Panc1 (cell line): ENCODE measurements at regions not wholly inside any gene's neighbourhood (a gene's known extent, or its start where the extent isn't known, plus 50 kb on each side); places are given as distances from the start of the nearest gene placed in this dataset.

Experiments
- ATAC-seq: fragments of 200-7000 bp; cut with Tn5 transposase; 2 replicates; pipeline ENCODE4 v1.9.1; 2020; ENCODE audit warnings: mild to moderate bottlenecking, moderate library complexity
- BruUV-seq: library from RNA; stranded (reverse); fragments of 400-500 nt; replicated peaks from 2 replicates; lab custom pipeline; 2021; lab: Mats Ljungman, UMichigan
- CTCF ChIA-PET: fragments of 300-600 bp; sonication (Branson Sonifier 250); formaldehyde crosslinking; loops from one replicate; lab custom pipeline; 2022; ENCODE audit warnings: antibody characterized with exemption; lab: Charles Lee
- POLR2A ChIA-PET: fragments of 300-600 bp; sonication (Branson Sonifier 250); formaldehyde crosslinking; loops from one replicate; lab custom pipeline; 2022; ENCODE audit warnings: antibody characterized with exemption; lab: Charles Lee
- DNase-seq: peaks from one replicate; pipeline ENCODE4 v3.0.0-alpha.2; 2010; ENCODE audit warnings: low read depth, low spot score
- H3K27ac ChIP-seq: 2 replicates; pipeline ENCODE4 v1.5.1; 2011; ENCODE audit warnings: mild to moderate bottlenecking, low read length, inconsistent platforms
- H3K27me3 ChIP-seq: fragments of 200-500 bp; sonication (Bioruptor generic); 2 replicates; pipeline ENCODE4 v1.6.0; 2014; ENCODE audit warnings: low read length, inconsistent platforms; ENCODE audit not compliant: control insufficient read depth, insufficient read depth
- H3K36me3 ChIP-seq: fragments of 200-500 bp; sonication (Bioruptor generic); 2 replicates; pipeline ENCODE4 v1.5.1; 2014; ENCODE audit warnings: inconsistent platforms, mild to moderate bottlenecking, low read length, moderate library complexity; ENCODE audit not compliant: control insufficient read depth, insufficient read depth
- H3K4me1 ChIP-seq: 2 replicates; pipeline ENCODE4 v1.5.1; 2011; ENCODE audit warnings: inconsistent platforms, mild to moderate bottlenecking, low read length, moderate library complexity; ENCODE audit not compliant: control insufficient read depth, insufficient read depth
- H3K4me3 ChIP-seq, 2 experiments: 2 replicates each; pipeline ENCODE4 v1.5.1; 2011 to 2012; ENCODE audit warnings: low read depth in 2 of 2, low read length in 2 of 2, mild to moderate bottlenecking in 2 of 2, inconsistent platforms in 1 of 2, moderate library complexity in 1 of 2
- H3K9me3 ChIP-seq: fragments of 200-500 bp; sonication (Bioruptor generic); 2 replicates; pipeline ENCODE4 v1.5.1; 2014; ENCODE audit warnings: low read depth, mild to moderate bottlenecking, inconsistent platforms, low read length, moderate library complexity; ENCODE audit not compliant: control insufficient read depth, insufficient read depth
- CTCF ChIP-seq: fragments of 450-650 bp; IDR thresholded peaks from 2 replicates; pipeline ENCODE4 v1.5.1; 2017; ENCODE audit warnings: mild to moderate bottlenecking
- POLR2AphosphoS5 ChIP-seq: IDR thresholded peaks from 2 replicates; pipeline ENCODE4 v1.6.1; 2012; ENCODE audit warnings: mild to moderate bottlenecking, low read depth, low read length, moderate library complexity
- REST ChIP-seq, 2 experiments: IDR thresholded peaks; 2 replicates each; pipeline ENCODE4 v1.6.1; 2011 to 2012; ENCODE audit warnings: low read depth in 2 of 2, control low read depth in 1 of 2, low read length in 1 of 2, mild to moderate bottlenecking in 1 of 2, moderate library complexity in 1 of 2; ENCODE audit not compliant: insufficient read depth in 1 of 2
- SIN3A ChIP-seq: IDR thresholded peaks from 2 replicates; pipeline ENCODE4 v1.6.1; 2012; ENCODE audit warnings: low read depth, mild to moderate bottlenecking, low read length, moderate library complexity, borderline replicate concordance; ENCODE audit not compliant: insufficient read depth
- TCF7L2 ChIP-seq: IDR thresholded peaks from 2 replicates; pipeline ENCODE4 v1.6.1; 2011; ENCODE audit warnings: mild to moderate bottlenecking, low read depth, low read length, inconsistent platforms
- in situ Hi-C: cut with HindIII; loops from 2 replicates; pipeline ENCODE4 v1.10.0; 2016; ENCODE audit warnings: low sequenced_read_pairs, low pct_unique_long_range_greater_than_20kb
- intact Hi-C: fragments of 100-400 bp; cut with micrococcal nuclease; formaldehyde crosslinking; loops from one replicate; pipeline ENCODE4 v1.10.0; 2022; ENCODE audit not compliant: unreplicated experiment

- TF ChIP-seq TCF7L2 (no peak), REST (IDR thresholded peaks at IDR 0.05; ENCODE audit: insufficient read depth in 1 of 2, low read depth in 2 of 2, low read length in 1 of 2) (no peak), POLR2AphosphoS5 (no peak), CTCF (no peak), SIN3A (no peak)
- H3K36me3 ChIP-seq, result no peaks in the 10 kb centered on the region
- DNase-seq (no peak), ATAC-seq (no peak)
- in situ Hi-C loops, result no loop called here
- no peak overlapping the region for H3K4me3 ChIP-seq
- no TSS peak for BruUV-seq
- no peaks in the 10 kb centered on the region for H3K4me1 ChIP-seq
- no peaks in the 10 kb centered on the region for H3K9me3 ChIP-seq
- no peaks in the 10 kb centered on the region for H3K27me3 ChIP-seq
- POLR2A ChIA-PET, result no interaction called here
- CTCF ChIA-PET, result no interaction called here
- H3K27ac ChIP-seq, result no peak overlapping the region
- intact Hi-C loops, result no loop called here
Observed at GRCh38 chr1:22241811-22242210, 98.9 kb upstream of the WNT4 start.

- in situ Hi-C loops (no loop called here), intact Hi-C loops (no loop called here)
- Histone ChIP-seq H3K27ac (no peak overlapping the region), H3K4me3 (no peak overlapping the region), H3K27me3 (no peaks in the 10 kb centered on the region), H3K4me1 (no peaks in the 10 kb centered on the region), H3K36me3 (no peaks in the 10 kb centered on the region), H3K9me3 (no peaks in the 10 kb centered on the region)
- ATAC-seq (no peak), DNase-seq (no peak)
- POLR2A ChIA-PET, result interaction anchor here (0.5 kb wide), 1 partner anchor 9 kb away, joined by 6 read pairs; no protein-coding TSS in a partner anchor
- BruUV-seq, result no TSS peak
- CTCF ChIA-PET, result no interaction called here
- TF ChIP-seq SIN3A, result no peak
- TF ChIP-seq TCF7L2, result no peak
- TF ChIP-seq POLR2AphosphoS5, result no peak
- TF ChIP-seq REST (IDR thresholded peaks at IDR 0.05; ENCODE audit: insufficient read depth in 1 of 2, low read depth in 2 of 2, low read length in 1 of 2), result no peak
- no peak for TF ChIP-seq CTCF
Observed at GRCh38 chr1:22245100-22245650, 102.3 kb upstream of the WNT4 start.
